ENCODE measurements at regions not wholly inside any gene's neighbourhood (a gene's known extent, or its start where the extent isn't known, plus 50 kb on each side); places are given as distances from the start of the nearest gene placed in this dataset.

GRCh38 chr14:62179367-62180018 is 417.3 kb downstream of the SNAPC1 start:
- TF ChIP-seq POLR2A (IDR thresholded peaks at IDR 0.05) (no peak), CTCF (IDR thresholded peaks at IDR 0.05) (peak; percentile 11 to 34 (median 26)), EP300 (IDR thresholded peaks at IDR 0.05) (no peak)
